ENCODE measurements at regions not wholly inside any gene's neighbourhood (a gene's known extent, or its start where the extent isn't known, plus 50 kb on each side); places are given as distances from the start of the nearest gene placed in this dataset.
"Not testable (repeated sequence)": the region's sequence is repeated elsewhere in the genome, so short reads cannot be mapped to it uniquely, and the experiment has no call there.

DNA sequence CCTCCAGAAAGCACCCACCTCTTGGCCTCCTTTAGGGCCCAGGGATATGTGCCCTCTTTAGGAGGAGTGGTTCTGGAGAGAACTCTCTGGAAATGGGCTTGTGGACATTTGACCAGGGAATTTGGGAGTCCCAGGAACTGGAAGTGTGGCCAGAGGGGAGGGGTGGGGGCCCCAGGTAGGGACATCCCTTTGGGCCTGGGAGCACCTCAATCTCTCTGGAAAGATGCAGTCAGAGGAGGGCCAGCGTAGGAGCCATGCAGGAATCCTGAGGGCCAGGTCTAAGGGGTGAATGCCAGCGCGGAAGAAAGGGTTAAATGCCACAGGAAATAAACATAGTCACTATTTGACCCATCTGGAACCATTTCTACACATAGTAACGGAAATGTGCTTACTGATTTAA, 50.3 kb upstream of the ITGA11 start:
- no peak for DNase-seq

- DNase-seq: no peak
Observed at GRCh38 chr15:68483165-68483564, 51.2 kb upstream of the ITGA11 start.

GRCh38 chr15:68484220-68484619, 52.3 kb upstream of the ITGA11 start:
- no peak for DNase-seq

GRCh38 chr15:68484696-68485400, 52.9 kb upstream of the ITGA11 start:
- no peak for DNase-seq

GRCh38 chr15:68485721-68486360, 53.9 kb upstream of the ITGA11 start:
- DNase-seq: no peak

- DNase-seq: no peak
Observed at GRCh38 chr15:68487087-68487843, 55.3 kb upstream of the ITGA11 start.

GRCh38 chr15:68488290-68488689, 56.3 kb upstream of the ITGA11 start:
- DNase-seq: peak; percentile 37

DNA sequence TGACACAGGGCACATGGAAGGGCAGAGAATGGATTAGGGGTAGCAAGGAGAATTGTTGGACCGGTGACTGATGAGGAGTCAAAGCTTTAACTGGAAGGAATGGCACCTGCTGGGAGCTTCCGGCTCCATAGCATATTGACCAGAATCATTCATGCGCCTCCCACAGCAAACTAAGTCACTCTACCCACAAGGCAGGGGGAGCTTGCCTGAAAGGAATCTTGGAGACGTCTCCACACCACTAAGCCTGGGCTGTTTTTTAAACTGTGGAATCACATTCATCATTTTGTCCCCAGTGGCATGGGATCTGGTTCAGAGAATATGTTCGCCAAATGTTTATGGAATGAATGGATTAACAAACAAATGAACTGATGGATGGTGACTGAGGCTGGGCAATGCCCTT, 57.0 kb upstream of the ITGA11 start:
- no peak for DNase-seq

GRCh38 chr15:68489421-68489820, 57.5 kb upstream of the ITGA11 start:
- peak; percentile 28 for DNase-seq

- no peak for DNase-seq
Observed at GRCh38 chr15:68491415-68492106, 59.6 kb upstream of the ITGA11 start.

- no peak for DNase-seq
Observed at GRCh38 chr15:68492855-68493254, 60.9 kb upstream of the ITGA11 start.

- DNase-seq: no peak
Observed at GRCh38 chr15:68493629-68494028, 61.7 kb upstream of the ITGA11 start.

DNA sequence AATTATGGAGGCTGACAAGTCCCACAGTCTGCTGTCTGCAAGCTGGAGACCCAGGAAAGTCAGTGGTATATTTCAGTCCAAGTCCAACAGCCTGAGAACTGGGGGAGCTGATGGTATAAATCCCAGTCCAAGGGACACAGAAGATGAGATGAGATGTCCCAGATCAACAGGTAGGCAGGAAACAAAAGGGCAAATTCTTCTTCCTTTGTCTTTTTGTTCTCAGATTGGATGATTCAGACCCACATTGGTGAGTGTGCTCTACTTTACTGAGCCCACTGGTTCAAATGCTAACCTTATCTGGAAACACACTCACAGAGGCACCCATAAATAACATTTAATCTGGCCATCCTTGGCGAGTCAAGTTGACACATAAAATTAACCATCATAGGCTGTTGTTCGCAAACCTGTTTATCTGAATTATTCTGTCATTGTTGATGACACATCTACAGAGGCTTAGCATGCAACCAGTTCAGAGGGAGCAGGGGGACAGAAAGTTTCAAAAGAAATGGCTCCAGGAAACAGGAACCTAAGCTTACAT, 62.7 kb upstream of the ITGA11 start:
- no peak for DNase-seq

DNA sequence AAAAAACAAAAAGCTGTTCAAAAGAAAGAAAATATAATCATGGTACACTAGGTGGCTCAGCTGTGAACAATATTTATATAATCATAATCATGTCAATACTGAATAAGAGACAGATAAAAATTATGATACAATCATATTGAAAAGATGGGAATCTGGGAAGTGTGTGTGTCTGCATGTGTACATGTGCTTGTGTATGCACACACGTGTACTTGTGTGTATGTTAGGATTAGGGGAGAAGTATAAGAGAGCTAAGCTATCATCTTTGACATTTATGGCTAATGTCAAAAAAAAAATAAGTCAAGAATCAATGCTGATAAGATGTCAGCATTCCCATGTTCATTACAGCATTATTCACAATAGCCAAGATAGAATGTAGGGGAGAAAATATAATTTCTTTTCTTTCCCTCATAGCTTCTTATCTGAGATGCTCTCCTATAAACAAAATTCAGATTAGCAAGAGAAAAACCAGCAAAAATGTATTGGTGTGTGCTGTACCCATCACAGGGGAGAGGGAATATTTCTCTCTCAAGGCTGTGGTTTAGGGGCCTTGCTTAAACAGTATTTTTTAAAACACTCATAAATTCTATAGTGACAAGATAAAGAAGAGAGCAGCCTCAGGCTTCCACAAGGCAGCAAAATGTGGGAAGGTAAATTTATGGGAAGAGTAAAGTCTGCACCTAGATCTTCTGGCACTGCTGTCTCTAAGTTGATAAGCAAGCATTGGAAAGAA, 63.4 kb upstream of the ITGA11 start:
- no peak for DNase-seq

DNA sequence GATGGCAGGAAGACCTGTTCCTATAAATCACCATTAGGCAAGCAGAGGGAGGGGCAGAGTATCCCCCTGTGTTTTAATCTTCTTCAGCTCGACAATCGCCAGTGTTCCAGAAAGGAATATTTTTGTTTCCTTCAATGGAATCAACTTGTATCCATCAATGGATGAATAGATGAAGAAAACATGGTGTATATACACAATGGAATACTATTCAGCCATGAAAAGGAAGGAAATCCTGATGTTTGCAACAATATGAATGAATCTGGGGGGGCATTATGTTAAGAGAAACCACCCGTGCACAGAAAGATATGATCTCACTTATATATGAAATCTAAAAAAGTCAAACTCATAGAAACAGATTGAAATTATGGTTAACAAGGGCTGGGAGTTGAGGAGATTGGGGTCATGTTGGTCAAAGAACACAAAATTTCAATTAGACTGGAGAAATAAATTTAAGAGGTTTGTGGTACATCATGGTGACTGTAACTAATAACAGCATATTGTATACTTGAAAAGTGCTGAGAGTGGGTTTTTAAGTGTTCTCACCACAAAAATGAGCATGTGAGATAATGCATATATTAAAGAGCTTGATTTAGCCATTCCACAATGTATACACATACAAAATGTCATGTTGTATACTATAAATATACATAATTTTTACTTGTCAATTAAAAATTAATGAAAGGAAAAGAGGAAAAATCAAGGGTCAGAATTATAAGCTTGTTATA, 64.2 kb upstream of the ITGA11 start:
- no peak for DNase-seq

DNA sequence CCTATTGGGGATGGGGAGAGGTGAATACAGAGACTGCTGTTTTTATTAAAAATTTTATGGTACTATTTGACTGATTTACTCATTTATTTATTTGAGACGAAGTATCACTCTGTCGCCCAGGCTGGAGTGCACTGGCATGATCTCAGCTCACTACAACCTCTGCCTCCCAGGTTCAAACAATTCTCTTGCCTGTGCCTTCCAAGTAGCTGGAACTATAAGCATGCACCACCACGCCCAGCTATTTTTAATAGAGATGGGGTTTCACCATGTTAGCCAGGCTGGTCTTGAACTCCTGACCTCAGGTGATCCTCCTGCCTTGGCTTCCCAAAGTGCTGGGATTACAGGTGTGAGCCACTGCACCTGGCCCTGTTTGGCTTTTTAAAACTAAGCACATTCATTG, 64.8 kb upstream of the ITGA11 start:
- not testable (repeated sequence) for DNase-seq

DNA sequence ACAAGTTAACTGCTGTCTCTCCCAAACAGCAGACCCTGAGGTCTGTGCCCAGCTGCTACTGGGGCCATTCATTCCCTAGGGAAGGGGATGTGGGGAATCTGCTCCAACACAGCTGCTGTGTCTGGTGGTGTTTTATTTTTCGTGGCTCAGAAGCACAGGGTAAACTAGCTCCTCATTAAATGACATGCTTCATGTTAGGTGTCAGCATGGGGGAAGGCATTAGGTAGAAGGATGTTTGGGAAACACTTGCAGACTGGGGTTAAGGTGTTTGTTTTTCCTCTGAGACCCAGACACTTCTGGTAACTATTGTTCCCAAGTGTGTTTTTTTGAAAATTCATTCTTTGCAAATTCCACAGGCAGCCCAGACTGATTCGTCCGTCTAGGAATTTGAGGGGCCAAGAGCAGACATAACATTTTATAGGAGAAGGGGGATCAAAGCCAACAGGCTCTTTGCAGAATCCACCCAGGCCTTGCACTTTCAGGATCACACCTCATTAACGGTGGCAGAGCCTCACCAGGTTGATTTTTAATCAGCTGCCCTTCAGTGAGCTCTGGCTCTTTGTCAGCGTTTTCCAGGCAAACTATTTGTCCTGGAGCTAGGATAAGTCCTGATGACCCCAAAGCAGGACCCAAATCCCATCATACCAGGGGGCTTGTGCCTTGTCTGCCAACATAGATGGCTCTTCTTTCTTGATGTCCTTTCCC, 65.4 kb upstream of the ITGA11 start:
- no peak for DNase-seq

GRCh38 chr15:68498076-68498475, 66.1 kb upstream of the ITGA11 start:
- DNase-seq: no peak

GRCh38 chr15:68499620-68500312, 67.8 kb upstream of the ITGA11 start:
- DNase-seq: no peak

Measured in NCI-H146 (cell line).